ENCODE measurements at regions not wholly inside any gene's neighbourhood (a gene's known extent, or its start where the extent isn't known, plus 50 kb on each side); places are given as distances from the start of the nearest gene placed in this dataset.
"Not testable (repeated sequence)": the region's sequence is repeated elsewhere in the genome, so short reads cannot be mapped to it uniquely, and the experiment has no call there.

- TF ChIP-seq REST (IDR thresholded peaks at IDR 0.05; ENCODE audit: unreplicated experiment): no peak
- no peak for TF ChIP-seq ZNF331 (CRISPR knock-in tag; IDR thresholded peaks at IDR 0.05; ENCODE audit: low read depth)
- no peak for TF ChIP-seq STAT1 (IDR thresholded peaks at IDR 0.05; ENCODE audit: unreplicated experiment)
- TF ChIP-seq POLR2AphosphoS5 (IDR thresholded peaks at IDR 0.05; ENCODE audit: low read depth): no peak
These were observed 101.6 kb downstream of the HSFY2 start (continued) for GRCh38 chrY:18671970-18672369.

- not testable (repeated sequence) for H3K36me3 Mint-ChIP-seq (ENCODE audit: low read depth); ATAC-seq; H3K9me3 Mint-ChIP-seq; H3K4me3 Mint-ChIP-seq; H3K4me1 ChIP-seq (ENCODE audit: insufficient read depth); H3K27me3 ChIP-seq (ENCODE audit: insufficient read depth); H4K20me1 ChIP-seq (replicated peaks; ENCODE audit: insufficient read depth); DNase-seq (ENCODE audit: low spot score); H2AFZ ChIP-seq; H3K4me3 ChIP-seq; H3K27ac ChIP-seq (ENCODE audit: low read depth); H3K79me2 ChIP-seq (replicated peaks; ENCODE audit: insufficient read depth); H3K27me3 Mint-ChIP-seq (ENCODE audit: insufficient read depth, low read depth, poor library complexity); H3K36me3 ChIP-seq (ENCODE audit: insufficient read depth); H3K27ac Mint-ChIP-seq; H3K4me2 ChIP-seq; H3K4me1 Mint-ChIP-seq; H3K9me2 ChIP-seq (ENCODE audit: insufficient read depth); H3F3A ChIP-seq (replicated peaks; ENCODE audit: low read depth)
These were observed 87.5 kb downstream of the HSFY2 start for GRCh38 chrY:18686027-18686426.

- not testable (repeated sequence) for ATAC-seq; H3F3A ChIP-seq (replicated peaks; ENCODE audit: low read depth); H2AFZ ChIP-seq; DNase-seq (ENCODE audit: low spot score); H3K27me3 Mint-ChIP-seq (ENCODE audit: insufficient read depth, low read depth, poor library complexity); H3K4me3 Mint-ChIP-seq; H4K20me1 ChIP-seq (replicated peaks; ENCODE audit: insufficient read depth); H3K4me2 ChIP-seq; H3K4me1 Mint-ChIP-seq; H3K27ac ChIP-seq (ENCODE audit: low read depth); H3K9me3 Mint-ChIP-seq; H3K4me1 ChIP-seq (ENCODE audit: insufficient read depth); H3K4me3 ChIP-seq; H3K27ac Mint-ChIP-seq; H3K36me3 ChIP-seq (ENCODE audit: insufficient read depth); H3K9me2 ChIP-seq (ENCODE audit: insufficient read depth); H3K79me2 ChIP-seq (replicated peaks; ENCODE audit: insufficient read depth); H3K36me3 Mint-ChIP-seq (ENCODE audit: low read depth); H3K27me3 ChIP-seq (ENCODE audit: insufficient read depth)
These were observed 85.2 kb downstream of the HSFY2 start for GRCh38 chrY:18688362-18688761.

- H3K27ac Mint-ChIP-seq; H3K9me2 ChIP-seq (ENCODE audit: insufficient read depth); H3K36me3 Mint-ChIP-seq (ENCODE audit: low read depth); H3K4me3 ChIP-seq; H3K27ac ChIP-seq (ENCODE audit: low read depth); H3K9me3 Mint-ChIP-seq; H3K4me1 Mint-ChIP-seq; DNase-seq (ENCODE audit: low spot score); H2AFZ ChIP-seq; H3K4me1 ChIP-seq (ENCODE audit: insufficient read depth); H3K27me3 ChIP-seq (ENCODE audit: insufficient read depth); H3F3A ChIP-seq (replicated peaks; ENCODE audit: low read depth); H3K4me3 Mint-ChIP-seq; H3K36me3 ChIP-seq (ENCODE audit: insufficient read depth); H4K20me1 ChIP-seq (replicated peaks; ENCODE audit: insufficient read depth); H3K4me2 ChIP-seq; H3K27me3 Mint-ChIP-seq (ENCODE audit: insufficient read depth, low read depth, poor library complexity); H3K79me2 ChIP-seq (replicated peaks; ENCODE audit: insufficient read depth): not testable (repeated sequence)
- ATAC-seq: peak; percentile 54
These were observed 84.1 kb downstream of the HSFY2 start for GRCh38 chrY:18689420-18689819.

- H3K36me3 ChIP-seq (ENCODE audit: insufficient read depth); H3K4me1 ChIP-seq (ENCODE audit: insufficient read depth); H3K27ac Mint-ChIP-seq; H4K20me1 ChIP-seq (replicated peaks; ENCODE audit: insufficient read depth); H3K27me3 Mint-ChIP-seq (ENCODE audit: insufficient read depth, low read depth, poor library complexity); H3K36me3 Mint-ChIP-seq (ENCODE audit: low read depth); H3K27ac ChIP-seq (ENCODE audit: low read depth); H3F3A ChIP-seq (replicated peaks; ENCODE audit: low read depth); H3K4me2 ChIP-seq; H3K27me3 ChIP-seq (ENCODE audit: insufficient read depth); H3K4me3 Mint-ChIP-seq; H2AFZ ChIP-seq; H3K4me3 ChIP-seq; H3K9me2 ChIP-seq (ENCODE audit: insufficient read depth); H3K4me1 Mint-ChIP-seq; H3K9me3 Mint-ChIP-seq; H3K79me2 ChIP-seq (replicated peaks; ENCODE audit: insufficient read depth); DNase-seq (ENCODE audit: low spot score): not testable (repeated sequence)
- peak; percentile 90 for ATAC-seq
These were observed 83.5 kb downstream of the HSFY2 start for GRCh38 chrY:18689890-18690593.

- H3K27ac ChIP-seq (ENCODE audit: low read depth); H3K9me2 ChIP-seq (ENCODE audit: insufficient read depth); H3K4me2 ChIP-seq; H2AFZ ChIP-seq; H3K4me3 ChIP-seq; H4K20me1 ChIP-seq (replicated peaks; ENCODE audit: insufficient read depth); H3K27me3 ChIP-seq (ENCODE audit: insufficient read depth); DNase-seq (ENCODE audit: low spot score); H3K79me2 ChIP-seq (replicated peaks; ENCODE audit: insufficient read depth); H3F3A ChIP-seq (replicated peaks; ENCODE audit: low read depth); H3K36me3 ChIP-seq (ENCODE audit: insufficient read depth); H3K9me3 Mint-ChIP-seq; H3K36me3 Mint-ChIP-seq (ENCODE audit: low read depth); H3K4me1 ChIP-seq (ENCODE audit: insufficient read depth); H3K4me3 Mint-ChIP-seq; H3K27me3 Mint-ChIP-seq (ENCODE audit: insufficient read depth, low read depth, poor library complexity); ATAC-seq; H3K27ac Mint-ChIP-seq; H3K4me1 Mint-ChIP-seq: not testable (repeated sequence)
These were observed 76.7 kb downstream of the HSFY2 start for GRCh38 chrY:18696788-18697187.
